ENCODE measurements at regions not wholly inside any gene's neighbourhood (a gene's known extent, or its start where the extent isn't known, plus 50 kb on each side); places are given as distances from the start of the nearest gene placed in this dataset.

DNA sequence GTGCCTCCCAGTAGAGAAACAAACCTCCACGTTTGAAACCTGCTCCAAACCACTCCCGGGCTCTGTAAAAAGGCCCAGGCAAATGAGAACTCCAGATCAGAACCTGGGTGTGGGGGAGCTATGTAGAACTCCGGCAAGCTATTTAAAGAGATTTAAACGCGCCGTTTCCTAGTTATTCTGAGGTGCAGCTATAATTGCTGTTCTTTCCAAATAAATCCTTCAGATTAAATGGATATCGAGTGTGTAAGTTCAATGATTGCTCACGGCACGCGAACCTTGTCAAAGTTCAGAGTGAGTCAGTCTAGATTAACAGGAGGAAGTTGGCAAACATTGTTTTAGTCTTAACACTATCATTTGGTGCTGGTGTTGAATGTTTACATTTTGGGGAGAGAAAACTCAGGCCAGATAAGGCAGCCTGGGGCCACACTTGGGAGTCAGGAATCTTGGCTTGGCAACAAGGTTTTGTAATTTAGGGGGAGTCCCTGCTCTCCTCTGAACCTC is 92.9 kb upstream of the SALL1 start (continued):
- TF ChIP-seq, protein P1, sequence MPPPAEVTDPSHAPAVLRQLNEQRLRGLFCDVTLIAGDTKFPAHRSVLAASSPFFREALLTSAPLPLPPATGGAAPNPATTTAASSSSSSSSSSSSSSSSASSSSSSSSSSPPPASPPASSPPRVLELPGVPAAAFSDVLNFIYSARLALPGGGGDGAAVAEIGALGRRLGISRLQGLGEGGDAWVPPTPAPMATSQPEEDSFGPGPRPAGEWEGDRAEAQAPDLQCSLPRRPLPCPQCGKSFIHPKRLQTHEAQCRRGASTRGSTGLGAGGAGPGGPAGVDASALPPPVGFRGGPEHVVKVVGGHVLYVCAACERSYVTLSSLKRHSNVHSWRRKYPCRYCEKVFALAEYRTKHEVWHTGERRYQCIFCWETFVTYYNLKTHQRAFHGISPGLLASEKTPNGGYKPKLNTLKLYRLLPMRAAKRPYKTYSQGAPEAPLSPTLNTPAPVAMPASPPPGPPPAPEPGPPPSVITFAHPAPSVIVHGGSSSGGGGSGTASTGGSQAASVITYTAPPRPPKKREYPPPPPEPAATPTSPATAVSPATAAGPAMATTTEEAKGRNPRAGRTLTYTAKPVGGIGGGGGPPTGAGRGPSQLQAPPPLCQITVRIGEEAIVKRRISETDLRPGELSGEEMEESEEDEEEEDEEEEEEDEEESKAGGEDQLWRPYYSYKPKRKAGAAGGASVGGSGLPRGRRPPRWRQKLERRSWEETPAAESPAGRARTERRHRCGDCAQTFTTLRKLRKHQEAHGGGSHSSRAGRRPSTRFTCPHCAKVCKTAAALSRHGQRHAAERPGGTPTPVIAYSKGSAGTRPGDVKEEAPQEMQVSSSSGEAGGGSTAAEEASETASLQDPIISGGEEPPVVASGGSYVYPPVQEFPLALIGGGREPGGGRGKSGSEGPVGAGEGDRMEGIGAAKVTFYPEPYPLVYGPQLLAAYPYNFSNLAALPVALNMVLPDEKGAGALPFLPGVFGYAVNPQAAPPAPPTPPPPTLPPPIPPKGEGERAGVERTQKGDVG (CRISPR knock-in tag; IDR thresholded peaks at IDR 0.05; ENCODE audit: borderline replicate concordance) = no peak
- TF ChIP-seq SALL2 (CRISPR knock-in tag; IDR thresholded peaks at IDR 0.05) (no peak), ZBTB7B (CRISPR knock-in tag; IDR thresholded peaks at IDR 0.05) (no peak; the same call in 1 of the 2 replicates), BRD4 (CRISPR knock-in tag; IDR thresholded peaks at IDR 0.05) (no peak), CEBPB (IDR thresholded peaks at IDR 0.05; ENCODE audit: borderline replicate concordance, low read depth, low read length) (no peak; the same call in 1 of the 2 replicates), EP300 (IDR thresholded peaks at IDR 0.05; ENCODE audit: low read depth in 2 of 2, low read length in 2 of 2) (peak in 1 of 2 experiments; percentile 81; a peak in 2 of 4 replicates), EP300 (CRISPR knock-in tag; IDR thresholded peaks at IDR 0.05; ENCODE audit: borderline replicate concordance) (no peak), SRSF9 (IDR thresholded peaks at IDR 0.05; ENCODE audit: borderline replicate concordance, insufficient read depth, low read depth, low read length, poor library complexity, severe bottlenecking) (no peak), XBP1 (CRISPR knock-in tag; IDR thresholded peaks at IDR 0.05) (no peak), ZNF562 (CRISPR knock-in tag; IDR thresholded peaks at IDR 0.05; ENCODE audit: borderline replicate concordance) (no peak), POLR2AphosphoS2 (IDR thresholded peaks at IDR 0.05; ENCODE audit: low read depth, low read length) (no peak), NR2F6 (IDR thresholded peaks at IDR 0.05) (no peak; the same call in 1 of the 2 replicates), NR2F6 (CRISPR knock-in tag; IDR thresholded peaks at IDR 0.05) (peak; percentile 67)
- TF ChIP-seq, protein P2, sequence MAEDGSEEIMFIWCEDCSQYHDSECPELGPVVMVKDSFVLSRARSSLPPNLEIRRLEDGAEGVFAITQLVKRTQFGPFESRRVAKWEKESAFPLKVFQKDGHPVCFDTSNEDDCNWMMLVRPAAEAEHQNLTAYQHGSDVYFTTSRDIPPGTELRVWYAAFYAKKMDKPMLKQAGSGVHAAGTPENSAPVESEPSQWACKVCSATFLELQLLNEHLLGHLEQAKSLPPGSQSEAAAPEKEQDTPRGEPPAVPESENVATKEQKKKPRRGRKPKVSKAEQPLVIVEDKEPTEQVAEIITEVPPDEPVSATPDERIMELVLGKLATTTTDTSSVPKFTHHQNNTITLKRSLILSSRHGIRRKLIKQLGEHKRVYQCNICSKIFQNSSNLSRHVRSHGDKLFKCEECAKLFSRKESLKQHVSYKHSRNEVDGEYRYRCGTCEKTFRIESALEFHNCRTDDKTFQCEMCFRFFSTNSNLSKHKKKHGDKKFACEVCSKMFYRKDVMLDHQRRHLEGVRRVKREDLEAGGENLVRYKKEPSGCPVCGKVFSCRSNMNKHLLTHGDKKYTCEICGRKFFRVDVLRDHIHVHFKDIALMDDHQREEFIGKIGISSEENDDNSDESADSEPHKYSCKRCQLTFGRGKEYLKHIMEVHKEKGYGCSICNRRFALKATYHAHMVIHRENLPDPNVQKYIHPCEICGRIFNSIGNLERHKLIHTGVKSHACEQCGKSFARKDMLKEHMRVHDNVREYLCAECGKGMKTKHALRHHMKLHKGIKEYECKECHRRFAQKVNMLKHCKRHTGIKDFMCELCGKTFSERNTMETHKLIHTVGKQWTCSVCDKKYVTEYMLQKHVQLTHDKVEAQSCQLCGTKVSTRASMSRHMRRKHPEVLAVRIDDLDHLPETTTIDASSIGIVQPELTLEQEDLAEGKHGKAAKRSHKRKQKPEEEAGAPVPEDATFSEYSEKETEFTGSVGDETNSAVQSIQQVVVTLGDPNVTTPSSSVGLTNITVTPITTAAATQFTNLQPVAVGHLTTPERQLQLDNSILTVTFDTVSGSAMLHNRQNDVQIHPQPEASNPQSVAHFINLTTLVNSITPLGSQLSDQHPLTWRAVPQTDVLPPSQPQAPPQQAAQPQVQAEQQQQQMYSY (CRISPR knock-in tag; IDR thresholded peaks at IDR 0.05) = no peak
- TF ChIP-seq, protein P3, sequence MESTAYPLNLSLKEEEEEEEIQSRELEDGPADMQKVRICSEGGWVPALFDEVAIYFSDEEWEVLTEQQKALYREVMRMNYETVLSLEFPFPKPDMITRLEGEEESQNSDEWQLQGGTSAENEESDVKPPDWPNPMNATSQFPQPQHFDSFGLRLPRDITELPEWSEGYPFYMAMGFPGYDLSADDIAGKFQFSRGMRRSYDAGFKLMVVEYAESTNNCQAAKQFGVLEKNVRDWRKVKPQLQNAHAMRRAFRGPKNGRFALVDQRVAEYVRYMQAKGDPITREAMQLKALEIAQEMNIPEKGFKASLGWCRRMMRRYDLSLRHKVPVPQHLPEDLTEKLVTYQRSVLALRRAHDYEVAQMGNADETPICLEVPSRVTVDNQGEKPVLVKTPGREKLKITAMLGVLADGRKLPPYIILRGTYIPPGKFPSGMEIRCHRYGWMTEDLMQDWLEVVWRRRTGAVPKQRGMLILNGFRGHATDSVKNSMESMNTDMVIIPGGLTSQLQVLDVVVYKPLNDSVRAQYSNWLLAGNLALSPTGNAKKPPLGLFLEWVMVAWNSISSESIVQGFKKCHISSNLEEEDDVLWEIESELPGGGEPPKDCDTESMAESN (CRISPR knock-in tag; conservative IDR thresholded peaks at IDR 0.05) = no peak; the same call in 1 of the 2 replicates
- TF ChIP-seq, protein P4, sequence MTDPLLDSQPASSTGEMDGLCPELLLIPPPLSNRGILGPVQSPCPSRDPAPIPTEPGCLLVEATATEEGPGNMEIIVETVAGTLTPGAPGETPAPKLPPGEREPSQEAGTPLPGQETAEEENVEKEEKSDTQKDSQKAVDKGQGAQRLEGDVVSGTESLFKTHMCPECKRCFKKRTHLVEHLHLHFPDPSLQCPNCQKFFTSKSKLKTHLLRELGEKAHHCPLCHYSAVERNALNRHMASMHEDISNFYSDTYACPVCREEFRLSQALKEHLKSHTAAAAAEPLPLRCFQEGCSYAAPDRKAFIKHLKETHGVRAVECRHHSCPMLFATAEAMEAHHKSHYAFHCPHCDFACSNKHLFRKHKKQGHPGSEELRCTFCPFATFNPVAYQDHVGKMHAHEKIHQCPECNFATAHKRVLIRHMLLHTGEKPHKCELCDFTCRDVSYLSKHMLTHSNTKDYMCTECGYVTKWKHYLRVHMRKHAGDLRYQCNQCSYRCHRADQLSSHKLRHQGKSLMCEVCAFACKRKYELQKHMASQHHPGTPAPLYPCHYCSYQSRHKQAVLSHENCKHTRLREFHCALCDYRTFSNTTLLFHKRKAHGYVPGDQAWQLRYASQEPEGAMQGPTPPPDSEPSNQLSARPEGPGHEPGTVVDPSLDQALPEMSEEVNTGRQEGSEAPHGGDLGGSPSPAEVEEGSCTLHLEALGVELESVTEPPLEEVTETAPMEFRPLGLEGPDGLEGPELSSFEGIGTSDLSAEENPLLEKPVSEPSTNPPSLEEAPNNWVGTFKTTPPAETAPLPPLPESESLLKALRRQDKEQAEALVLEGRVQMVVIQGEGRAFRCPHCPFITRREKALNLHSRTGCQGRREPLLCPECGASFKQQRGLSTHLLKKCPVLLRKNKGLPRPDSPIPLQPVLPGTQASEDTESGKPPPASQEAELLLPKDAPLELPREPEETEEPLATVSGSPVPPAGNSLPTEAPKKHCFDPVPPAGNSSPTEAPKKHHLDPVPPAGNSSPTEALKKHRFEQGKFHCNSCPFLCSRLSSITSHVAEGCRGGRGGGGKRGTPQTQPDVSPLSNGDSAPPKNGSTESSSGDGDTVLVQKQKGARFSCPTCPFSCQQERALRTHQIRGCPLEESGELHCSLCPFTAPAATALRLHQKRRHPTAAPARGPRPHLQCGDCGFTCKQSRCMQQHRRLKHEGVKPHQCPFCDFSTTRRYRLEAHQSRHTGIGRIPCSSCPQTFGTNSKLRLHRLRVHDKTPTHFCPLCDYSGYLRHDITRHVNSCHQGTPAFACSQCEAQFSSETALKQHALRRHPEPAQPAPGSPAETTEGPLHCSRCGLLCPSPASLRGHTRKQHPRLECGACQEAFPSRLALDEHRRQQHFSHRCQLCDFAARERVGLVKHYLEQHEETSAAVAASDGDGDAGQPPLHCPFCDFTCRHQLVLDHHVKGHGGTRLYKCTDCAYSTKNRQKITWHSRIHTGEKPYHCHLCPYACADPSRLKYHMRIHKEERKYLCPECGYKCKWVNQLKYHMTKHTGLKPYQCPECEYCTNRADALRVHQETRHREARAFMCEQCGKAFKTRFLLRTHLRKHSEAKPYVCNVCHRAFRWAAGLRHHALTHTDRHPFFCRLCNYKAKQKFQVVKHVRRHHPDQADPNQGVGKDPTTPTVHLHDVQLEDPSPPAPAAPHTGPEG (CRISPR knock-in tag; IDR thresholded peaks at IDR 0.05) = no peak
